NCI-H1694 treated with DMSO at 0.1 percent for 48 hours (cell line): ENCODE measurements at regions not wholly inside any gene's neighbourhood (a gene's known extent, or its start where the extent isn't known, plus 50 kb on each side); places are given as distances from the start of the nearest gene placed in this dataset.
"Not testable (repeated sequence)": the region's sequence is repeated elsewhere in the genome, so short reads cannot be mapped to it uniquely, and the experiment has no call there.

Source experiments
- DNase-seq: peaks from one replicate; lab custom pipeline; 2025; lab: John Stamatoyannopoulos, UW

DNA sequence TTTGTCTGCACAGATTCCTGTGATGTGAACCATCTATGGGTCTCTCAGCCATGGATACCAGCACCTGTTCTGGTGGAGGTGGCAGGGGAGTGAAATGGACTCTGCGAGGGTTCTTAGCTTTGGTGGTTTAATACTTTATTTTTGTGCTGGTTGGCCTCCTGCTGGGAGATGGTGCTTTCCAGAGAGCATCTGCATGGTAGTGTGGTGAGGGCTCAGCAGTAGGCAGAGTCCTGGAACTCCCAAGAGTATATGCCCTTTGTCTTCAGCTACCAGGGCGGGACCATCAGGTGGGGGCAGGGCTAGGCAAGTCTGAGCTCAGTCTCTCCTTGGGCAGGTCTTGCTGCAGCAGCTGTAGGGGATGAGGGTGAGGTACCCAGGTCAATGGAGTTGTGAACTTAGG is 97.5 kb upstream of the TRIM2 start:
- not testable (repeated sequence) for DNase-seq

DNA sequence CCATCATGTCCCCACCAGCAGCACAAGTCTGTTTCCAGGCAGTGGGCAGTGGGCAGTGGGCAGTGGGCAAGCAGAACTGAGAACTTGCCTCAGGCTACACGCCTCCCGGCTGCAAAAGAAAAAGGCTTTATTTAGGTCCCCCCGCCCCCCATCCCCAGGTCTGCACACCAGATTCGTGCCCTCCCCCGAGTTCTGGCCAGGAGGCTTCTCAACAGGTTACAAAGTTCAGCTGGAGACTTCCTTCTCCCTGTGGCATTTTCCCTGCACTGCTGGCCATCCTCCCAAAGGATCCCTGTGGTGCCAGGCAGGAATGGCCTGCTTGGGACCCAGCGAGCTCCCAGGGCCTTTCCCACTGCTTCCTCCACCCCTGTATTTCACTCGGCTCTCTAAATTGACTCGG is 97.0 kb upstream of the TRIM2 start:
- DNase-seq, result no peak

DNA sequence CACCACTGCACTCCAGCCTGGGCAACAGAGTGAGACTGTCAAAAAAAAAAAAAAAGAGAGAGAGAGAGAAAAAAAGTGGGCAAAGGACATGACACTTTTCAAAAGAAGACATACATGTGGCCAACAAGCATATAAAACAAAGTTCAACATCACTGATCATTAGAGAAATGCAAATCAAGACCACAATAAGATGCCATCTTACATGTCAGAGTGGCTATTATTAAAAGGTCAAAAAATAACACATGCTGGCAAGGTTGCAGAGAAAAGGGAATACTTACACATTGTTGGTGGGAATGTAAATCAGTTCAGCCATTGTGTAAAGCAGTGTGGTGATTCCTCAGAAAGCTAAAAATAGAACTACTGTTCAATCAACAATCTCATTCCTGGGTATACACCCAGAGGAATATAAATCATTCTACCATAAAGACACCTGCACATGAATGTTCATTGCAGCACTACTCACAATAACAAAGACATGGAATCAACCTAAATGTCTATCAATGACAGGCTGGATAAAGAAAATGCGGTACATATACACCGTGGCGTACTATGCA is 94.9 kb upstream of the TRIM2 start:
- no peak for DNase-seq

DNA sequence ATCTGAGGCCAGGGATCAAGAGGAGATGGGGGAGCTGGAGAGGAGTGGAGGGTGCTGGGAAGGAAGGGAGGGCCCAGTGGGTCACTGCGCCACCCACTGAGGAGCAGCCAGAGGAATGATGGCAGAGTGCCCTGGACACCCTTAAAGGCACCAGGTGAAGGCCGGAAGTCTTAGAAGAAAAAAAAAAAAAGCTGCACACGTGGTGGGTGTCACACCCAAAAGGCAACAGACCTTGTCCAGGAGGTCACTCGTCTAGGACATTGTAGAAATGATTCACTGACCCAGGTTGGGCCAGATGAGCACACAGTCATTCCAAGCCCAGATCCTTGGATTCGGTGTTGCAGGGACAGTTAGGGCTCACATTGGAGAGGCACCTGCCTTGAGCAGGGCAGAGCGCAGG is 93.5 kb upstream of the TRIM2 start:
- DNase-seq, result no peak

DNA sequence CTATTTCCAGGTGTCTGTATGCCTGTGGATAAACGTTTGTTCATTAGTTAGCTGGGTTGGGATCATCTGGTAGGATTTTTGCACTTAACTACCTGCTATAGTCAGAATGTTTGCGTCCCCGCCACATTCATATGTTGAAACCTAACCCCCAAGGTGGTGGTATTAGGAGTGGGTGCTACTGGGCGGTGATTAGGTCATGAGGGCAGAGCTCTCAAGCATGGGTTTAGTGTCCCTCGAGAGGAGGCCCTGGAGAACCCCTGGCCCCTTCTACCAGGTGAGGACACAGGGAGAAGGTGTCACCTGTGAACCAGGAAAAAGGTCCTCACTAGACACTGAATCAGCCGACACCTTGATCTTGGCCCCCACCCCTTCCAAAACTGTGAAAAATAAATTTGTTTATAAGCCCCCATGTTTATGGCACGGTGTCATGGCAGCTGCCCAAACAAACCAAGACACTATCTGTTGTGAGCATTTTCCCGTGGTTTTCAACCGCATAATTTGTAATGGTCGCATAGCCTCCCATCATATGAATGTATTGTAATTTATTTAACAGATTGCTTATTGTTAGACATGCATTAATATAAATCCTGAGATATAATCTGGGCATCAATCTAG is 92.7 kb upstream of the TRIM2 start:
- DNase-seq, result no peak

DNA sequence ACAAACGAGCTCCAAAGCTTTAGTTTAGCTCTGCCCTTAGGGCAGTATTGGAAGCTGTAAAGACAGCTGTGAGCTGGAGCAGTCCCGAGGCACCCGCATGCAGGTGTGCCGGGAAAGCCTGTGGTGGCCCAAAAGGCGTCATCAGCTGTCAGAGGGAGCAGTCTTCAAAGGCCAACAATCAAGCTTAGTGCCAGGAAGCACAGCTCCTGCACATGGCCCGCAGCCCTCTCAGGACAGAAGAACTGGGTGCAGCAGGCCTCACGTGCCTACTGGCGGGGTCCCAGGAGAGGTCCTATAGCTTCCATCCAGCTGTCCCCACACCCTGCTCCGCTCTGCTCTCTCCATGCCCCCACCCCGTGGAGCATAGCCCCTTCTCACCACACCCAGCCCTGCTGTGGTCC is 92.2 kb upstream of the TRIM2 start:
- no peak for DNase-seq

DNA sequence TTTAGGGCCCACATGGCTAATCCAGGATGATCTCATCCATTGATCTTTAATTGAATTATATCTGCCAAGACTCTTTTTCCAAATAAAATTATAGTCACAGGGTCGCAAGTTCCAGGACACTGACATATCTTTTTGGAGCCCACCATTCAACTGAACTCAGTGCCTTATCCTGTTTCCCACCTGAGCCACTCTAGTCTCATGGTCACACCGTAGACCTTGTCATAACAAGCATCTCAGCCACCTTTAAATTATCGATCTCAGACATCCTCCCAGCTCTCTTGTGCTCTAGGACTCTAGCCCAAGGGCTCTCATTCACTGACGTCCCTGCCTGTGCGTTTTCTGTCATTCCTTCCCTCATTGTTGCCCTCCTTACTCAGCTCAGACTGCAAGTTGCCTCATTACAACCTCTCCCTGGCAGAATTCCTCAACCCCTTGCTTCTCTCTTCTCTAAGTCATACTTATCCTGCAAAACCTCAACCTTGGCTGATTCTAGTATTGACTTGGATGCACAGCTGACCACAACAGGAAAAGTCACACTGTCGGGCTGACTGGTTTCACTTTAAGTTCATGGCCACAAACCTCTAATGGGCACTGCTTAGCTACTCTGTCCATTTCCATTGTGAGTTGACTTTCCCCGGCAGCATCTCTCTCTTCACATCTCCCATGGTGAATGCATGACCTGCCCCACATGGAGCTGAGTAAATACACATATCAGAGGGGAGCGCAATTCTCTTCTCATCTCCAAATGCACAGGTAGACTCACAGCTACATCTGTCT is 91.0 kb upstream of the TRIM2 start:
- no peak for DNase-seq

DNA sequence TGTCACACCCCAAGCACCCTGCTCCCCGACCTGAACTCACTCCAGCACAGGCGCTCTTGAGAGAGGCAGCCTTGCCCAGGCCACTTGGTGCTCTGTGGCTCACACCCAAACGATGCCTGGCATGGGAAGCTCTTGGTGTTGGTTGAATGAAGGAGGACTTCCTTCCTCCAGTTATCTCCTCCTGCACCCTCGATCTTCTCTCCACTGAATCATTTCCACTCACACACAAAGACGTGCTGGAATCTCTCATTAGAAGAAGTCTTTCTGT is 90.5 kb upstream of the TRIM2 start:
- DNase-seq, result no peak

DNA sequence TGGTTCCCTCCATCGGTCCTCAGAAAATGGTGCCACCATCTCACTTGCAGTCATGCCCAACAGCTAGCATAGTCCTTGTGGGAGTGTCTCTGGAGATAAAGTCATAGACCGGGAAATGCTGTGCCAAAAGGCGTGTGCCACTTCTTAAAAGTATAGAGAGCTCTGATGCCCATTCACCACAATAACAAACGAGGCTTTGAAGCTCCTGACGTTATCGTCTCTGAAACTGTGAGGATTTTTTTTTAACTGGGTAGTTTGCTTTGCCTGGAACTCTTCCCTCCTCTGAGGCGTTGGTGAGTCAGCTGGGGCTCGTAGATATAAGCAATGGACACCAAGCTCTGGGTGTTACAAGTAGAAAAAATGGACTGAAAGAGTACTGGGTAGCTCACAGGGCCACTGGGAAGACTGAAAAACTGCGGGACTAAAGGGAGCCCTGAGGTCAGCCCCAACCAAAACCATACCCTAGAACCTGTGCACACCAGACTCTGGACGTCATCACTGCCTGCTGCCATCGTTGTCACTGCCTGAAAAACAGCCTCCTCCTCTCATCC is 89.4 kb upstream of the TRIM2 start:
- no peak for DNase-seq

DNA sequence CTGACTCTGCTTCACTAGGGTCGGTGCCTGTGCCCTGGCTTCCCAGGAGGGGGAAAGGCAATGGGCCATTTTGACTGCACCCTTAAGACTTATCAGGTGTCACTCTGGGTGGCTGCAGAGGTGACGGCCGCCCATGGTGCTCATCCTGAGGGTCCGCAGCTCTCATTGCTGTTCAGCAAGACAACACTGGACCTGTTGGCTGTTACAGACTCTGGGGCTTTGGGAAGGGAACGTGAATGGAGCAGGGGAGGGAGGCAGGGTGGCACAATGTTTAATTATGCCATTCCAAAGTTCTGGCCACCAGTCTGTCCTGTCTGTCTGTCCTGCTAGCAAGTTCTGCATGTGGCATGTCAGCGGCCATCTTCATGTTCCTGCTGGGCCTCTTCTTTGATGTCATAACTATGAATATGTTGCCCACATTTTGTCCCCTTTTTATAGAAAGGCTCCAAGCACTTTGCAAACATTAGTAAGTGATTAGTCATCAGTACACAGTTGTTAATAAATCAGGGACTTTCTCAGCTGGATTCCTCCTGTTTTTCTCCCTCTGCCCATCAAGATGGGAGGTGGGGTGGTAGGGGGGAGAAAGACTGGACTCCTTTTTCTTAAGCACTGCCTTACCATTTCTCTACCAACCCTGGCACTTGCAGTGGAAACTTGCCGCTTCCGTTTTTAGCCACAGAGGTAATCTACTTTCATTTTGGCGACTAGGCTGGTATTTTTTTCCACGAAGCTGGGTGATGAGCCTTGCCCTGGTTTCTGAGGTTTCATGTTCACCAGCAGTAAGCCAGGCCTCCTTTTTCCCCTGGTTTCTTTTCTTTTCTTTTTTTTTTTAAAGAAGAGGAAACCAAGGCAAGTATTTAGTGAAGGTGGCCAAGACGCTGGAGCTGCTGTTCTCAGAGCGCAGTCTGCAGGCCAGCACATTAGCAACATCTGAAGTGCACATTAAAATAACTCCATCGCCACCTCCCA is 88.6 kb upstream of the TRIM2 start:
- DNase-seq, result no peak

DNA sequence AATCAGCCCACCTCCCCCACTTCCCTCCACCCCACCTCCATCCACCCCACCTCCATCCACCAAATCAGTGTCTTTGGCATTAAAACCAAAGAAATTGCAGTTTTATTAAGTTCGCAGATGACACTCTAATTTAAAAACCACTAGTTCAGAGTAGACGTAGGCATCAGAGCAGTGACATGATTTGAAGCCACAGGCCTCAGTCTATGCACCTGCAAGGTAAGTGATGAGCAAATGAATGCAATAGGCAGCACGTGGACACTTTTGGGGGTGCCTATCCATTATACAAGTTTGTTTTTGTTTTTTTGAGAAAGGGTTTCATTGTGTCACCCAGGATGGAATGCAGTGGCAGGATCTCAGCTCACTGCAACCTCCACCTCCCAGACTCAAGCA is 88.0 kb upstream of the TRIM2 start:
- no peak for DNase-seq

DNA sequence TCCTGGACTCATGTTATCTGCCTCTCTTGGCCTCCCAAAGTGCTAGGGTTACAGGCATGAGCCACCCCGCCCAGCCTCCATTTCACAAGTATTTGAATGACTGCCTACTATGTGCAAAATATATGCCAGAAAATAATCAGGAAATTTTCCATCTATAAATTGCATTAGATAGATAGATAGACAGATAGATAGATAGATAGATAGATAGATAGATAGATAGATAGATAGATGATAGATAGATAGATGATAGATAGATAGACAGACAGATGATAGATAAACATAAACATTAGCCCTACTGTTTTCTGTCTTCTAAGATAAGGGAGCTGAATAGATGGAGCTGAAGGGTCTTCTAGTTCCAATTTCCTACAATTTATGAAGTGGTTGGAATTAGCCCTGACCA is 87.4 kb upstream of the TRIM2 start:
- DNase-seq, result no peak

DNA sequence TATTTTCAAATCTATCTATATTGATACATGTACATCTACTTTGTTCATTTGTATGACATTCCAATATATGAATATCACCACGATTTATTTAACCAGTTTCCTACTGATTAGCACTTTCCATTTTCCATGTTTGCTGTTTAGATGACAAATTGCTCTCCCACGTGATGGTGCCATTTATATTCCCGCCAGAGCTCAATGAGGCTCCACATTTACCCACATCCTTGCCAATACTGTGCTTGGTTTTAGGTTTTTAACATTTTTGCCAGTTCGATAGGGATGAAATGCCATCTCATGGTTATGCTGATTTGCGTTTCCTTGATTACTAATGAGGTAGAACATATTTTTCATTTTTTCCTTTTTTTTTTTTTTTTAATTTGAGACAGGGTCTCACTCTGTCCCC is 86.7 kb upstream of the TRIM2 start:
- no peak for DNase-seq

DNA sequence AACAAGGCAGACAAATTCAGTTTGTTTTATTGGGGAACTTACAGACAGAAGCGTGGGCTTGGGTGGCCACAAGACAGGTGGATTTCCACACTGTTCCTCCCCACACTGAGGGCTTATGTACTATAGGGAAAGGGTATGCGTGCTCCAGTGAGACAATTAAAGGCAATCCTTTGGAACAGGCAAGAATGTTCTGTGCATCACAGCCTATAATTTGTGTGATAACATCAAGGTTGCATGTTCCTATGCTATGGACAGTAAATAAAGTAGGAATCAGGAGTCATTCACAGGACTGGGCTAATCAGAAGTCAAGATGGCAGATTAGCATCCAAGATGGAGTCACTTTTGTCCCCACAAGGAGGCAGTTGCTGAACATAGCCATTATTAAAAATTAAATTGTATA is 84.6 kb upstream of the TRIM2 start:
- no peak for DNase-seq

DNA sequence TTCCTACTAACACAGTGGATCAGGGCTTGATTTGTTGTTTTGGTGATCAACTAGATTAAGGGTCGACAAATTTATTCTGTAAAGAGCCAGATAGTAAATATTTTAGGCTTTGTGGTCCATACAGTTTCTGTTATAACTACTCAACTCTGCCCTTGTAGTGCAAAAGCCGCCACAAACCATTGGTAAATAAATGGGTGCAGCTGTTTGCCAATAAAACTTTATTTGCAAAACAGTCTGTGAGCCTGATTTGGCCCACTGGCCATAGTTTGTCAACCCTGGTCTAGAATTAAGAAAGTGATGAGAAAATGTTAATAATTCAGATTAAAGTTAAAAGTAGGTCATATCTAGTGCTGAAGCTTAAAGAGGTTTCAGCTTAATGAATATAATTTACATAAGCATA is 84.0 kb upstream of the TRIM2 start:
- no peak for DNase-seq

DNA sequence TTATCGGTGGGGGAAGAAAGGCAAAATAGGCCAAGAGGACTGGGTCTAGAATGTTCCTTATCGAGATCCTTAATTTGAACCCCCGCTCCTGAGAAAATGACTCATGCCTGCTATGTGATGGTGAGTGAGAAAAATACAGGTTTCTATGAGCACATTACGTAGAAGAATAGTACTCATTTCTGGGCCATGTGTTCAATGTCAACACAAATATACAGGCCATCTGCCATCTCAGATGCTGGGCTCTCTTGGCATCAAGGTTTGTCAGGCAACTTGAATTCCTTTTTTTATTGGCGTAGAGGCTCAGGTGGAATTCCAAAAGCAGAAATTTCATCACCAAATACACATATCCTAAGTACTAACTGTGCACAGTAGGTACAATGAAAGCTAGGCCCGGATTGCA is 81.4 kb upstream of the TRIM2 start:
- DNase-seq, result peak; percentile 82

DNA sequence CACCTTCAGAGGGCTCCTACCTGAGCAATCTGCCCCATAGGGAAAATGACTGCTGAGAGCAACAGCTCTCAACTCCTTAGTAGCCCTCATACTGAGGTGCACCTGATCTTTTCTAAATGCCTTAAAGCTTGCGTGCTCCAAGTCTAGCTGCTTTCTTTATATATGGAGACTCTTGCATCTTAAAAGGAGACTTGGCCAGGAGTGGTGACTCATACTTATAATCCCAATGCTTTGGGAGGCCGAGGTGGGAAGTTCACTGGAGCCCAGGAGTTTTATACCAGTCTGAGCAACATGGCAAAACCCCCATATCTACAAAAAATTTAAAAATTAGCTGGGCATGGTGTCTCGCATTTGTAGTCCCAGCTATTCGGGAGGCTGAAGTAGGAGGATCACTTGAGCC is 78.1 kb upstream of the TRIM2 start:
- no peak for DNase-seq

DNA sequence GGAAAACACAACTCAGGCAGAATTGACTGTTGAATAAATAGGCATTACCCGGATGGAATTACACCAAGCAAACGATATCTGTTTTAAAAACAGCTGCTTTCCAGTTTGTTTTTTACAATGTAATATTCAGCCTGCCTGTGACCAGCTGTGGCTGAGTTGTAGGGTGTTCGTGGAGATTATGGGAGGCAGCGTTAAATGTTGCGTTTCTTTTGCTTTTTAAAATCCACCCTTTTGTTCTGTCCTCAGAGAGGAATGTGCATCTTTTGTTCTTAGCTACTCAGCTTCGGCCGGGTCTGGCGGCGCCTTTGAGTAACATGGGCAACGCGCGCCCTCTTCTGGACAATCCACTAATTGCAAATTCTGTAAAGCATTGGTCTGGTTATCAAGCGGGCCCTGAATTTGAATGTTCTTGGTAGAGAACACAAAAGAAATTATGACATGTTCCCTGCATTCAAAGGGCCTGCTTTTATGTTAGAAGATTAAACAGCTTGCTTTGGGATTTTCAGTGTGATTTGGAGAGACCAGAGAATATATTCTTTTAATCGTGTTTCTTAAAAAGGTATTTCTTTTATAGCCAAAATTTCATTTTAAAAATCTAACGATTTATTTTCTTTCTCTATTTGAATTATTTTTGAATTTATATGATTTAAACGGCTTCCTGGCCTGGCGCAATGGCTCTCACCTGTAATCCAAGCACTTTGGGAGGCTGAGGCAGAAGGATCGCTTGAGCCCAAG is 76.3 kb upstream of the TRIM2 start:
- DNase-seq, result peak; percentile 88

DNA sequence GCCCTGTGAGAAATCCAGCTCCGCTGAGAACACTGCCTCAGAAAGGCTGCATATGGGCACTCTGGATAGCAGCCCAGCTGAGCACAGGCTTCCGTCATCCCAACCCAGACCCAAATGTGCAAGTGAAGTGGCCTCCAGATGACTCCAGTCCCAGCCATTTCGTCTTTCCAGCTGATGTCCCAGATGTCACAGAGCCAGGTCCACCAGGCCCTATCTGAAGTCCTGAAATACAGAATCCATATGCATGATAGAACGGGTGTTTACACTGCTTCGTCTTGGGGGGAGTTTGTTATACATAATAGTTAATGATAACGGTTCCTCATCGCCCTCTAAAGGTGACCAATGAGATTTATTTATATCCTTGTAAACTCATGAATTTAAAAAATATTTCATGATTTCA is 72.6 kb upstream of the TRIM2 start:
- DNase-seq, result peak; percentile 63

DNA sequence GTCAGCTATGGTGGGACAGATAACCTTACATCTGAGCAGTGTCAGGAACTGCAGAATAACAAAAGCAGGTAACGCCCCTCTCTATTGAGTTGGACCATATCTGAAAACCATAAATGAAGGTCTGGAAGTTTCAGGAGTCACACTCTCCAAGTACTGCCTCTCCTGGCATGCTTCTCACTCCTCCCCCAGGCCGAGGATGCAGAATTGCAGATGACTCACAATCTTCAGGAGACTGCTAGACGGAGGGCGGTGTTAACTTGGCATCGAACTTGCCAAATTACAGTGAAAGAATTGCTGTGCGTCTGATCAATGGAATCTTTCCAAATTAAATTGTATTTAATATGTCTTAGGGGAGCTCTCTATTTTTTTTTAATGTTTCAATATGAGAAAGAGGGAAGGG is 67.1 kb upstream of the TRIM2 start:
- no peak for DNase-seq

DNA sequence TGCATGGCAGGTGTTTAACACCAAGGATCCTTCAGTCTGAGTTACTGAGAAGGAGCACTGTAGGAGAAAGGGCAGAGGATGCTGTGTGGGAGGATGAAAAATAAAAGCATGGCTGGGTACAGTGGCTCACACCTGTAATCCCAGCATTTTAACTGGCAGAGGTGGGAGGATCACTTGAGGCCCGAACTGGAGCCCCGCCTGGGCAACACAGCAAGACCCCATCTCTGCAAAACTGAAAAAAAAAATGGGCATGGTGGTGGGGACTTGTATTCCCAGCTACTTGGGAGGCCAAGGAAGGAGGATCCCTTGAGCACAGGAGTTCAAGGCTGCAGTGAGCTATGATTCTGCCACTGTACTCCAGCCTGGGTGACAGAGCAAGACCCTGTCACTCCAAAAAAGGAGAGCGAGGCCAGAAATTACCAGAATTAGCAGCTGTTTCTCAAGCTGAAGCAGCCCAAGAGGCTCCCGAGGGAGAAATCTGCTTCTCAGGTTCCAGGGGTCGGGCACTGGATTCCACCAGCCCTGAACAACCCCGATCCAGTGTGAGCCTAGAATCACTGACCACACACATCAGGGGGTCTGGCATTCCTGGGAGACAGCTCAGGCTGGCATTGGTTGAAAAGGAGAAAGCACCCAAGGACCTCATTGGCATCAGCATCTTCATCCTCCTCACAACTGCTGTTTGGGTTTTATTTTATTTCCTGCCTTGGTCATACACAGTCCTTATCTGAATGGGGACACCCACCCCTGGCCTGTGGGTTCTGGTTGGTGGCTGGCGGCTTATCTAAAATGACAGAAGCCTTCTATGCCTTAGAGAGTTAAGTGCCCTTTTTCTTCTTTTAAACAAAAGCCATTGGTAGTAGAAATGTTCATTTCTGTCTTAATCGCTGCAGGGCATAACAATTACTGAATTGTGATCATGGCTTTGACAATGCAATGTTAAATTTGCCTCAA is 66.3 kb upstream of the TRIM2 start:
- DNase-seq, result no peak
